HEK293 (cell line): ENCODE measurements at regions not wholly inside any gene's neighbourhood (a gene's known extent, or its start where the extent isn't known, plus 50 kb on each side); places are given as distances from the start of the nearest gene placed in this dataset.

Source experiments
- CTCF ChIA-PET: fragments of 350-600 bp; formaldehyde crosslinking; extraction: SDS; loops from one replicate; lab custom pipeline; 2021; ENCODE audit warnings: antibody characterized with exemption; lab: Yijun Ruan, JAX
- POLR2A ChIA-PET: fragments of 300-600 bp; formaldehyde crosslinking; extraction: SDS; loops from one replicate; lab custom pipeline; 2020; ENCODE audit warnings: antibody characterized with exemption, inconsistent platforms; lab: Yijun Ruan, JAX
- H3K27ac ChIP-seq: fragments of 200-500 bp; sonication (Bioruptor generic); 2 replicates; pipeline ENCODE4 v1.5.1; 2014; ENCODE audit warnings: low read depth, low read length, control low read depth, inconsistent platforms; ENCODE audit errors: extremely low read depth
- H3K36me3 ChIP-seq, 2 experiments: fragments of 200-500 bp in 1 of 2; sonication (Bioruptor generic) in 1 of 2; 1 replicate in 1 of 2; 2 replicates in 1 of 2; pipeline ENCODE4 v1.5.1; 2014 to 2017; ENCODE audit warnings: inconsistent platforms in 2 of 2, low read length in 2 of 2; ENCODE audit not compliant: control insufficient read depth in 2 of 2, insufficient read depth in 1 of 2
- H3K4me1 ChIP-seq: fragments of 200-500 bp; sonication (Bioruptor generic); 2 replicates; pipeline ENCODE4 v1.5.1; 2014; ENCODE audit warnings: mild to moderate bottlenecking, low read length, inconsistent platforms; ENCODE audit not compliant: control insufficient read depth, insufficient read depth
- H3K4me3 ChIP-seq: 2 replicates; pipeline ENCODE4 v1.5.1; 2011; ENCODE audit warnings: low read depth, mild to moderate bottlenecking, control low read depth, low read length, moderate library complexity
- H3K9me3 ChIP-seq: fragments of 200-500 bp; sonication (Bioruptor generic); 2 replicates; pipeline ENCODE4 v1.5.1; 2014; ENCODE audit warnings: low read depth, low read length, inconsistent platforms; ENCODE audit not compliant: control insufficient read depth, insufficient read depth
- BCL11A ChIP-seq: fragments of 450-650 bp; formaldehyde crosslinking; IDR thresholded peaks from 2 replicates; pipeline ENCODE4 v1.5.1; 2016; ENCODE audit warnings: low read depth, missing biosample characterization, missing genetic modification characterization
- EGR2 ChIP-seq: fragments of 450-650 bp; formaldehyde crosslinking; IDR thresholded peaks from 2 replicates; pipeline ENCODE4 v1.5.1; 2016; ENCODE audit warnings: low read depth, missing biosample characterization, missing genetic modification characterization
- MZF1 ChIP-seq: fragments of 450-650 bp; formaldehyde crosslinking; IDR thresholded peaks from 2 replicates; pipeline ENCODE4 v1.5.1; 2017; ENCODE audit warnings: missing biosample characterization, missing genetic modification characterization, borderline replicate concordance
- ZEB2 ChIP-seq: fragments of 450-650 bp; formaldehyde crosslinking; IDR thresholded peaks from 2 replicates; pipeline ENCODE4 v1.5.1; 2016; ENCODE audit warnings: missing biosample characterization, missing genetic modification characterization
- ZNF112 ChIP-seq: fragments of 450-650 bp; formaldehyde crosslinking; IDR thresholded peaks from 2 replicates; pipeline ENCODE4 v1.5.0; 2017; ENCODE audit warnings: missing biosample characterization, missing genetic modification characterization
- ZNF114 ChIP-seq: fragments of 450-650 bp; formaldehyde crosslinking; IDR thresholded peaks from 2 replicates; pipeline ENCODE4 v1.5.0; 2017; ENCODE audit warnings: missing biosample characterization, missing genetic modification characterization
- ZNF133 ChIP-seq: fragments of 450-650 bp; formaldehyde crosslinking; IDR thresholded peaks from 2 replicates; pipeline ENCODE4 v1.5.1; 2016; ENCODE audit warnings: missing biosample characterization, missing genetic modification characterization
- ZNF292 ChIP-seq: fragments of 450-650 bp; formaldehyde crosslinking; IDR thresholded peaks from 2 replicates; pipeline ENCODE4 v1.5.1; 2016; ENCODE audit warnings: low read depth, missing biosample characterization, missing genetic modification characterization, borderline replicate concordance
- ZNF302 ChIP-seq: fragments of 450-650 bp; formaldehyde crosslinking; IDR thresholded peaks from 2 replicates; pipeline ENCODE4 v1.5.1; 2016; ENCODE audit warnings: missing biosample characterization, missing genetic modification characterization, low read depth
- ZNF341 ChIP-seq: fragments of 450-650 bp; formaldehyde crosslinking; IDR thresholded peaks from 2 replicates; pipeline ENCODE4; 2016; ENCODE audit warnings: low read depth, missing biosample characterization, missing genetic modification characterization
- ZNF426 ChIP-seq: fragments of 450-650 bp; formaldehyde crosslinking; IDR thresholded peaks from 2 replicates; pipeline ENCODE4 v1.5.1; 2017; ENCODE audit warnings: missing biosample characterization, missing genetic modification characterization, mild to moderate bottlenecking, inconsistent platforms, moderate library complexity
- ZNF473 ChIP-seq: fragments of 450-650 bp; formaldehyde crosslinking; IDR thresholded peaks from 2 replicates; pipeline ENCODE4 v1.5.1; 2017; ENCODE audit warnings: missing biosample characterization, missing genetic modification characterization
- ZNF558 ChIP-seq: fragments of 450-650 bp; formaldehyde crosslinking; IDR thresholded peaks from 2 replicates; pipeline ENCODE4 v1.5.1; 2016; ENCODE audit warnings: missing biosample characterization, missing genetic modification characterization
- ZNF560 ChIP-seq: fragments of 450-650 bp; formaldehyde crosslinking; IDR thresholded peaks from 2 replicates; pipeline ENCODE4 v1.5.1; 2017; ENCODE audit warnings: missing biosample characterization, missing genetic modification characterization, borderline replicate concordance
- ZNF585B ChIP-seq: fragments of 450-650 bp; formaldehyde crosslinking; IDR thresholded peaks from 2 replicates; pipeline ENCODE4 v1.5.1; 2016; ENCODE audit warnings: missing biosample characterization, missing genetic modification characterization
- ZNF621 ChIP-seq: fragments of 450-650 bp; formaldehyde crosslinking; IDR thresholded peaks from 2 replicates; pipeline ENCODE4 v1.5.1; 2017; ENCODE audit warnings: missing biosample characterization, missing genetic modification characterization
- ZNF660 ChIP-seq: fragments of 450-650 bp; IDR thresholded peaks from 2 replicates; pipeline ENCODE4 v1.5.1; 2018; ENCODE audit warnings: missing biosample characterization, mild to moderate bottlenecking, missing genetic modification characterization
- ZNF664 ChIP-seq: fragments of 450-650 bp; formaldehyde crosslinking; IDR thresholded peaks from 2 replicates; pipeline ENCODE4 v1.5.1; 2016; ENCODE audit warnings: missing biosample characterization, missing genetic modification characterization
- ZNF785 ChIP-seq: fragments of 450-650 bp; formaldehyde crosslinking; IDR thresholded peaks from 2 replicates; pipeline ENCODE4 v1.5.1; 2016; ENCODE audit warnings: missing biosample characterization, missing genetic modification characterization
- TF ChIP-seq, protein P1 (sequence below): fragments of 450-650 bp; formaldehyde crosslinking; IDR thresholded peaks from 2 replicates; pipeline ENCODE4 v1.5.1; 2016; ENCODE audit warnings: missing biosample characterization, missing genetic modification characterization
- TF ChIP-seq, protein P2 (sequence below): fragments of 450-650 bp; formaldehyde crosslinking; IDR thresholded peaks from 2 replicates; pipeline ENCODE4 v1.5.1; 2017; ENCODE audit warnings: missing biosample characterization, missing genetic modification characterization
- TF ChIP-seq, protein P3 (sequence below): sonication (generic); formaldehyde crosslinking; IDR thresholded peaks from 2 replicates; pipeline ENCODE4 v1.8.1; 2022; ENCODE audit warnings: mild to moderate bottlenecking, moderate library complexity, missing genetic modification reagents
- TF ChIP-seq, protein P4 (sequence below): fragments of 450-650 bp; formaldehyde crosslinking; IDR thresholded peaks from 2 replicates; pipeline ENCODE4 v1.5.1; 2016; ENCODE audit warnings: missing biosample characterization, missing genetic modification characterization
- TF ChIP-seq, protein P5 (sequence below): fragments of 450-650 bp; formaldehyde crosslinking; IDR thresholded peaks from 2 replicates; pipeline ENCODE4 v1.5.1; 2016; ENCODE audit warnings: missing biosample characterization, missing genetic modification characterization
- TF ChIP-seq, protein P6 (sequence below): fragments of 450-650 bp; formaldehyde crosslinking; IDR thresholded peaks from 2 replicates; pipeline ENCODE4 v1.5.1; 2017; ENCODE audit warnings: missing biosample characterization, mild to moderate bottlenecking, missing genetic modification characterization, moderate library complexity

DNA sequence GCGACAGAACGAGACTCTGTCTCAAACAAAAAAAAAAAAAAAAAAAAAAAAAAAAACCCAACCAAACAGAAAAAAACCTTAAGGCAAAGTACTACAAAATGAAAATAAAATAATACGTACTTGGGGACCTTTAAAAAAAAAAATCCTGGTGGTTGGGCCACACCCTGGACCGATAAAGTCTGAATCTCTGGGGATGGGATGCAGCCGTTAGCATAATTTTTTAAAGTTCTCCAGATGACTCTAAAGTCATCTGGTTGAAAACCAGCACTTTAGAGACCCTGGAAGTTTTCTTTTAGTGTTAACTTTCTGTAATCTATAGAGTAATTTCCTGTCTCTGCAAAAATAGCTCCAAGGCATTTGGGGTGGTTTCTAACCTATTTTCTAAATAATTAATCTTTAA is 142.9 kb upstream of the SALL4 start:
- Histone ChIP-seq H3K9me3 (no peaks in the 10 kb centered on the region), H3K36me3 (no peaks in the 10 kb centered on the region), H3K4me3 (no peak overlapping the region), H3K27ac (no peak overlapping the region), H3K4me1 (no peaks in the 10 kb centered on the region)
- TF ChIP-seq EGR2 (tag by site-specific recombination) (no peak), BCL11A (no peak), ZNF114 (tag by site-specific recombination) (no peak), ZNF426 (no peak), ZNF292 (tag by site-specific recombination) (no peak), ZNF585B (no peak), ZNF341 (tag by site-specific recombination) (no peak)
- TF ChIP-seq, protein P1, sequence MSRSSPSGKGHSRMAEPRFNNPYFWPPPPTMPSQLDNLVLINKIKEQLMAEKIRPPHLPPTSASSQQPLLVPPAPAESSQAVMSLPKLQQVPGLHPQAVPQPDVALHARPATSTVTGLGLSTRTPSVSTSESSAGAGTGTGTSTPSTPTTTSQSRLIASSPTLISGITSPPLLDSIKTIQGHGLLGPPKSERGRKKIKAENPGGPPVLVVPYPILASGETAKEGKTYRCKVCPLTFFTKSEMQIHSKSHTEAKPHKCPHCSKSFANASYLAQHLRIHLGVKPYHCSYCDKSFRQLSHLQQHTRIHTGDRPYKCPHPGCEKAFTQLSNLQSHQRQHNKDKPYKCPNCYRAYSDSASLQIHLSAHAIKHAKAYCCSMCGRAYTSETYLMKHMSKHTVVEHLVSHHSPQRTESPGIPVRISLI (tag by site-specific recombination), result peak; percentile 54; the same call in 1 of the 2 replicates
- TF ChIP-seq, protein P2, sequence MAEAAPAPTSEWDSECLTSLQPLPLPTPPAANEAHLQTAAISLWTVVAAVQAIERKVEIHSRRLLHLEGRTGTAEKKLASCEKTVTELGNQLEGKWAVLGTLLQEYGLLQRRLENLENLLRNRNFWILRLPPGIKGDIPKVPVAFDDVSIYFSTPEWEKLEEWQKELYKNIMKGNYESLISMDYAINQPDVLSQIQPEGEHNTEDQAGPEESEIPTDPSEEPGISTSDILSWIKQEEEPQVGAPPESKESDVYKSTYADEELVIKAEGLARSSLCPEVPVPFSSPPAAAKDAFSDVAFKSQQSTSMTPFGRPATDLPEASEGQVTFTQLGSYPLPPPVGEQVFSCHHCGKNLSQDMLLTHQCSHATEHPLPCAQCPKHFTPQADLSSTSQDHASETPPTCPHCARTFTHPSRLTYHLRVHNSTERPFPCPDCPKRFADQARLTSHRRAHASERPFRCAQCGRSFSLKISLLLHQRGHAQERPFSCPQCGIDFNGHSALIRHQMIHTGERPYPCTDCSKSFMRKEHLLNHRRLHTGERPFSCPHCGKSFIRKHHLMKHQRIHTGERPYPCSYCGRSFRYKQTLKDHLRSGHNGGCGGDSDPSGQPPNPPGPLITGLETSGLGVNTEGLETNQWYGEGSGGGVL (tag by site-specific recombination), result no peak
- CTCF ChIA-PET, result interaction anchor here (0.6 kb wide), 1 partner anchor 475 kb away, joined by 3 read pairs; no protein-coding TSS in a partner anchor
- POLR2A ChIA-PET, result no interaction called here

DNA sequence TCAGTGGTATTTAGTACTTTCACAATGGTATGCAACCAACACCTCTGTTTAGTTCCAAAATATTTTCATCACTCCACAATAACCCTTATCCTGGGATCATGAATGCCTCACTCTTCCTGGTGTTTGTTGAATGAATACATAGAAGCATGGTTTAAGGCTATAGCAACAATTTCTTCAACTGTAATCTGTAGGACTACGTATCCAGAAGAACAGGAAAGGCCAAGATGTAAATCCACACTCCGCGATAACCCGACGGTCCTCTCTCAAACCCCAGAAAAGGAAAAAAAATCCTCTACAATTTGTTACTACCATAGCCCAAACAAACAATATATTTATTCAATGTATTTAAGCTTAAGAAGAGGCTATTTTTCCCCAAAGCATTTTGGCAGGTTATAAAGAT is 141.4 kb upstream of the SALL4 start:
- CTCF ChIA-PET, result interaction anchor here (0.7 kb wide), 1 partner anchor 242 kb away, joined by 3 read pairs; no protein-coding TSS in a partner anchor
- POLR2A ChIA-PET, result no interaction called here
- Histone ChIP-seq H3K9me3 (no peaks in the 10 kb centered on the region), H3K4me3 (no peak overlapping the region), H3K4me1 (no peaks in the 10 kb centered on the region), H3K27ac (no peak overlapping the region), H3K36me3 (no peaks in the 10 kb centered on the region)
- TF ChIP-seq ZNF558 (tag by site-specific recombination) (no peak), ZNF473 (no peak), ZNF112 (tag by site-specific recombination) (no peak), ZNF621 (tag by site-specific recombination) (no peak), ZNF664 (no peak), ZEB2 (tag by site-specific recombination) (no peak), ZNF585B (no peak), MZF1 (tag by site-specific recombination) (no peak), ZNF660 (tag by site-specific recombination) (no peak), ZNF302 (tag by site-specific recombination) (no peak), ZNF560 (tag by site-specific recombination) (no peak), ZNF785 (no peak), ZNF133 (tag by site-specific recombination) (no peak)
- TF ChIP-seq, protein P3, sequence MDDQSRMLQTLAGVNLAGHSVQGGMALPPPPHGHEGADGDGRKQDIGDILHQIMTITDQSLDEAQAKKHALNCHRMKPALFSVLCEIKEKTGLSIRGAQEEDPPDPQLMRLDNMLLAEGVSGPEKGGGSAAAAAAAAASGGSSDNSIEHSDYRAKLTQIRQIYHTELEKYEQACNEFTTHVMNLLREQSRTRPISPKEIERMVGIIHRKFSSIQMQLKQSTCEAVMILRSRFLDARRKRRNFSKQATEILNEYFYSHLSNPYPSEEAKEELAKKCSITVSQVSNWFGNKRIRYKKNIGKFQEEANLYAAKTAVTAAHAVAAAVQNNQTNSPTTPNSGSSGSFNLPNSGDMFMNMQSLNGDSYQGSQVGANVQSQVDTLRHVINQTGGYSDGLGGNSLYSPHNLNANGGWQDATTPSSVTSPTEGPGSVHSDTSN, result no peak
- TF ChIP-seq, protein P4, sequence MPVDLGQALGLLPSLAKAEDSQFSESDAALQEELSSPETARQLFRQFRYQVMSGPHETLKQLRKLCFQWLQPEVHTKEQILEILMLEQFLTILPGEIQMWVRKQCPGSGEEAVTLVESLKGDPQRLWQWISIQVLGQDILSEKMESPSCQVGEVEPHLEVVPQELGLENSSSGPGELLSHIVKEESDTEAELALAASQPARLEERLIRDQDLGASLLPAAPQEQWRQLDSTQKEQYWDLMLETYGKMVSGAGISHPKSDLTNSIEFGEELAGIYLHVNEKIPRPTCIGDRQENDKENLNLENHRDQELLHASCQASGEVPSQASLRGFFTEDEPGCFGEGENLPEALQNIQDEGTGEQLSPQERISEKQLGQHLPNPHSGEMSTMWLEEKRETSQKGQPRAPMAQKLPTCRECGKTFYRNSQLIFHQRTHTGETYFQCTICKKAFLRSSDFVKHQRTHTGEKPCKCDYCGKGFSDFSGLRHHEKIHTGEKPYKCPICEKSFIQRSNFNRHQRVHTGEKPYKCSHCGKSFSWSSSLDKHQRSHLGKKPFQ, result no peak
- TF ChIP-seq, protein P5, sequence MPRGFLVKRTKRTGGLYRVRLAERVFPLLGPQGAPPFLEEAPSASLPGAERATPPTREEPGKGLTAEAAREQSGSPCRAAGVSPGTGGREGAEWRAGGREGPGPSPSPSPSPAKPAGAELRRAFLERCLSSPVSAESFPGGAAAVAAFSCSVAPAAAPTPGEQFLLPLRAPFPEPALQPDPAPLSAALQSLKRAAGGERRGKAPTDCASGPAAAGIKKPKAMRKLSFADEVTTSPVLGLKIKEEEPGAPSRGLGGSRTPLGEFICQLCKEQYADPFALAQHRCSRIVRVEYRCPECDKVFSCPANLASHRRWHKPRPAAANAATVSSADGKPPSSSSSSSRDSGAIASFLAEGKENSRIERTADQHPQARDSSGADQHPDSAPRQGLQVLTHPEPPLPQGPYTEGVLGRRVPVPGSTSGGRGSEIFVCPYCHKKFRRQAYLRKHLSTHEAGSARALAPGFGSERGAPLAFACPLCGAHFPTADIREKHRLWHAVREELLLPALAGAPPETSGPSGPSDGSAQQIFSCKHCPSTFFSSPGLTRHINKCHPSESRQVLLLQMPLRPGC, result no peak
- TF ChIP-seq, protein P6, sequence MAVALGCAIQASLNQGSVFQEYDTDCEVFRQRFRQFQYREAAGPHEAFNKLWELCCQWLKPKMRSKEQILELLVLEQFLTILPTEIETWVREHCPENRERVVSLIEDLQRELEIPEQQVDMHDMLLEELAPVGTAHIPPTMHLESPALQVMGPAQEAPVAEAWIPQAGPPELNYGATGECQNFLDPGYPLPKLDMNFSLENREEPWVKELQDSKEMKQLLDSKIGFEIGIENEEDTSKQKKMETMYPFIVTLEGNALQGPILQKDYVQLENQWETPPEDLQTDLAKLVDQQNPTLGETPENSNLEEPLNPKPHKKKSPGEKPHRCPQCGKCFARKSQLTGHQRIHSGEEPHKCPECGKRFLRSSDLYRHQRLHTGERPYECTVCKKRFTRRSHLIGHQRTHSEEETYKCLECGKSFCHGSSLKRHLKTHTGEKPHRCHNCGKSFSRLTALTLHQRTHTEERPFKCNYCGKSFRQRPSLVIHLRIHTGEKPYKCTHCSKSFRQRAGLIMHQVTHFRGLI (tag by site-specific recombination), result no peak
- TF ChIP-seq, protein P2 (tag by site-specific recombination), result no peak
